PFSK-1 (cell line): ENCODE measurements at regions not wholly inside any gene's neighbourhood (a gene's known extent, or its start where the extent isn't known, plus 50 kb on each side); places are given as distances from the start of the nearest gene placed in this dataset.

Source experiments
- FOXP2 ChIP-seq: optimal IDR thresholded peaks from 2 replicates; pipeline ENCODE3; 2011; ENCODE audit warnings: borderline replicate concordance, control low read depth, inconsistent platforms; ENCODE audit not compliant: insufficient read depth; ENCODE audit errors: extremely low read length, extremely low read depth
- POLR2AphosphoS5 ChIP-seq: IDR thresholded peaks from 2 replicates; pipeline ENCODE4 v1.6.1; 2012; ENCODE audit warnings: low read depth, mild to moderate bottlenecking, control low read depth, low read length, moderate library complexity
- SIN3A ChIP-seq: IDR thresholded peaks from 2 replicates; pipeline ENCODE4 v1.6.1; 2012; ENCODE audit warnings: mild to moderate bottlenecking, low read length, moderate library complexity, borderline replicate concordance; ENCODE audit not compliant: insufficient read depth
- TAF1 ChIP-seq: IDR thresholded peaks from 2 replicates; pipeline ENCODE4 v1.6.1; 2012; ENCODE audit warnings: low read length, control low read depth, borderline replicate concordance; ENCODE audit not compliant: insufficient read depth
- TF ChIP-seq, protein P1 (sequence below), 2 experiments: IDR thresholded peaks; 2 replicates each; pipeline versions ENCODE4 v1.6.1 to v1.8.0; 2011 to 2012; ENCODE audit warnings: low read depth in 2 of 2, low read length in 2 of 2, control low read depth in 1 of 2, inconsistent platforms in 1 of 2, mild to moderate bottlenecking in 1 of 2, moderate library complexity in 1 of 2; ENCODE audit not compliant: insufficient read depth in 1 of 2

DNA sequence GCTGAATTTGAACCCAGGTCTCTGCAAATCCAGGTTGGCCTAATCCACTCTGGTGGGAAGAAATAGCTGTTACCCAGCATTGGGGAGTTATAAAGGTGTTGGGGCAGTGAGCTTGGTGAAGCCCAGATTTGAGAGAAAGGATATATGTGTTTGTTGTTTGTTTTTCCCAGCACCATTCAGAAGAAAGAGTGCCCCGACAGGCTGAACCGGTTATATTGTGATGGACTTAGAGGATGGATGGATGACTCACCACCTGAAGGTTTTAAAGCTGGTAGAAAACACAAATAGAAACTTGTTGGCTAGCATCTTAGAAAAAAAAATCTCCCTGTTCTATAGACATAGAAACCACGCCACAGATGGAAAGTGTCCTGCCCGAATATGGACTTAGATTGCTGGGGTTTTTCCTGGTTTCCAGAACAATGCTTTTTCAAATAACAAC lies 404.6 kb downstream of the MED13L start:
- TF ChIP-seq SIN3A (no peak), FOXP2 (no peak), POLR2AphosphoS5 (no peak), TAF1 (no peak)
- TF ChIP-seq, protein P1, sequence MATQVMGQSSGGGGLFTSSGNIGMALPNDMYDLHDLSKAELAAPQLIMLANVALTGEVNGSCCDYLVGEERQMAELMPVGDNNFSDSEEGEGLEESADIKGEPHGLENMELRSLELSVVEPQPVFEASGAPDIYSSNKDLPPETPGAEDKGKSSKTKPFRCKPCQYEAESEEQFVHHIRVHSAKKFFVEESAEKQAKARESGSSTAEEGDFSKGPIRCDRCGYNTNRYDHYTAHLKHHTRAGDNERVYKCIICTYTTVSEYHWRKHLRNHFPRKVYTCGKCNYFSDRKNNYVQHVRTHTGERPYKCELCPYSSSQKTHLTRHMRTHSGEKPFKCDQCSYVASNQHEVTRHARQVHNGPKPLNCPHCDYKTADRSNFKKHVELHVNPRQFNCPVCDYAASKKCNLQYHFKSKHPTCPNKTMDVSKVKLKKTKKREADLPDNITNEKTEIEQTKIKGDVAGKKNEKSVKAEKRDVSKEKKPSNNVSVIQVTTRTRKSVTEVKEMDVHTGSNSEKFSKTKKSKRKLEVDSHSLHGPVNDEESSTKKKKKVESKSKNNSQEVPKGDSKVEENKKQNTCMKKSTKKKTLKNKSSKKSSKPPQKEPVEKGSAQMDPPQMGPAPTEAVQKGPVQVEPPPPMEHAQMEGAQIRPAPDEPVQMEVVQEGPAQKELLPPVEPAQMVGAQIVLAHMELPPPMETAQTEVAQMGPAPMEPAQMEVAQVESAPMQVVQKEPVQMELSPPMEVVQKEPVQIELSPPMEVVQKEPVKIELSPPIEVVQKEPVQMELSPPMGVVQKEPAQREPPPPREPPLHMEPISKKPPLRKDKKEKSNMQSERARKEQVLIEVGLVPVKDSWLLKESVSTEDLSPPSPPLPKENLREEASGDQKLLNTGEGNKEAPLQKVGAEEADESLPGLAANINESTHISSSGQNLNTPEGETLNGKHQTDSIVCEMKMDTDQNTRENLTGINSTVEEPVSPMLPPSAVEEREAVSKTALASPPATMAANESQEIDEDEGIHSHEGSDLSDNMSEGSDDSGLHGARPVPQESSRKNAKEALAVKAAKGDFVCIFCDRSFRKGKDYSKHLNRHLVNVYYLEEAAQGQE (IDR thresholded peaks at IDR 0.05; ENCODE audit: insufficient read depth in 1 of 2, low read depth in 2 of 2, low read length in 2 of 2): no peak

DNA sequence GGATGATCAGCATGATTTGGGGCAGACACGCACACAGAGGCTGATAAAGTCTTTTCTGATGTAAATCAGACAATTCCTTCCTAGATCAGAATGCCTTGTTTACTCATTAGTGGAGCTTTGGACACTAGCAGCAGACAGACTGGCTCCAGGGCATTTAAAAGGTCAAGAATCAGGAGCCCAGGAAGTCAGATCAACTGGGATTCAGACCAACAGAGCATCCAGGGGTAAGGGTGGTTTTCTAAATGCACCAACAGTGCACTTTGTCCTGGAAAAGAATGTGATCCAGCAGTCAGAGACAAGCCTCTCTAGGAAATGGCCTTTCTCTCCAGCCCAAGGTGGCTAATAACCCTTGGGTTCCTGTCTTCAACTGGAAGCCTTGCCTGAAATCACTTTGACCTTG lies 405.3 kb downstream of the MED13L start:
- no peak for TF ChIP-seq TAF1
- TF ChIP-seq, protein P1 (IDR thresholded peaks at IDR 0.05; ENCODE audit: insufficient read depth in 1 of 2, low read depth in 2 of 2, low read length in 2 of 2): no peak
- TF ChIP-seq SIN3A: no peak
- no peak for TF ChIP-seq FOXP2
- TF ChIP-seq POLR2AphosphoS5: no peak

DNA sequence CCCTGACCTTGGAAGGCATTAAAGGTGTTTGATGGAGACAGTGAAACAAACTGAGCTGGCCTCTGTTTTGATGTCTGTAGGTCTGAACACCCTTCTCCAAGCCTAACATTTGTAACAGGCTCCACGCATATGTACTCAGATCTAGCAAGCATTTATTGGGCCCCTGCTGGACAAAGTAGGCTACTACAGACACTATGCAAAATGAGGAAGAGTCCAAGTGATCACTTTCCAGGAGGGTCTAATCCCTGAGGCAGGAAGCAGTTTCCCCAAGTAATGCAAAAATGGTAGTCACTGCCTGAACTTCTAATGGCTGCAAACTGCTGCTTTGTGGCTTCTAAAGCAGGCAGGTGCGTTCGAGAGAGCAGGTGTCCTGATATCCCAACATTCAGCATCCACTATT lies 405.8 kb downstream of the MED13L start:
- TF ChIP-seq SIN3A: no peak
- no peak for TF ChIP-seq TAF1

DNA sequence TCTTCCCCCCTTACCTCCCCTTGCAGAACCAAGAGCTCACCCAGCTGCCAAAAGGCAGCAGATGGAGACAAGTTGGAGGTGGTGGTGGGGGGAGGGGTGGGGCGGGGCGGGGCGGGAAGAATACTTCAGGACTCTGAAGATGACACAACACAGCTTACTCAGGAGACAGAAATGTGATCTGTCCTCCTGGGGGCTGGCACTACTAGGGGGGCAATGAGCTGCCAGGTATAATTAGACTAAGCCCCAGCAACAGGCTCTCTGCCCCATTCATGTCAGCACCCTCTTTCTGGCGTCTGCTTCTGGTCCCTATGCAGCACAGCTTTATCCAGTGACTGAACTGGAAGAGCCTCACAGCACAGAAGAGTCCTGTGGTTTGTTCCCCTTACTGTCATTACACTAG lies 407.0 kb downstream of the MED13L start:
- TF ChIP-seq TAF1: no peak
- no peak for TF ChIP-seq SIN3A
- no peak for TF ChIP-seq FOXP2
- TF ChIP-seq POLR2AphosphoS5: no peak
- TF ChIP-seq, protein P1 (IDR thresholded peaks at IDR 0.05; ENCODE audit: insufficient read depth in 1 of 2, low read depth in 2 of 2, low read length in 2 of 2): no peak

DNA sequence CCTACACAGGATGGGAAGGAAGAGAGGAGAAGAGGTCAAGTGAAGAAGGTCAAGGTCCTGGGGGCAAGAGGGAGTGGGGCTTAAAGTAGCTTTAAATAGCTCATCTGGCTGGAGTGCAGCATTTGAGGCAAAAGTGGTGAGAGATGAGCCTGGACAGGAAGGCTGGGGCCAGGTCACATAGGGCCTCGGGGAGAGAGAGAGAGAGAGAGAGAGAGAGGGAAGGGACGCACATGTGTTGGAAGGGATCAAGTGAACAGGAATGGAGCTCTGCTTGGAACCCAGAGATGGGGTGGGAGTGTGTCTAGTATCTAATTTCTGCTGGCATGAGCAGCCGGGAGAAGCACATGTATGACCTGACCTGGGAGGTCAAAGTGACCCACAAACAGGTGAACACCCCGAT lies 407.5 kb downstream of the MED13L start:
- TF ChIP-seq FOXP2 (no peak), SIN3A (no peak), TAF1 (no peak), POLR2AphosphoS5 (no peak)
- TF ChIP-seq, protein P1 (IDR thresholded peaks at IDR 0.05; ENCODE audit: insufficient read depth in 1 of 2, low read depth in 2 of 2, low read length in 2 of 2): no peak
